ENCODE measurements at regions not wholly inside any gene's neighbourhood (a gene's known extent, or its start where the extent isn't known, plus 50 kb on each side); places are given as distances from the start of the nearest gene placed in this dataset.

DNA sequence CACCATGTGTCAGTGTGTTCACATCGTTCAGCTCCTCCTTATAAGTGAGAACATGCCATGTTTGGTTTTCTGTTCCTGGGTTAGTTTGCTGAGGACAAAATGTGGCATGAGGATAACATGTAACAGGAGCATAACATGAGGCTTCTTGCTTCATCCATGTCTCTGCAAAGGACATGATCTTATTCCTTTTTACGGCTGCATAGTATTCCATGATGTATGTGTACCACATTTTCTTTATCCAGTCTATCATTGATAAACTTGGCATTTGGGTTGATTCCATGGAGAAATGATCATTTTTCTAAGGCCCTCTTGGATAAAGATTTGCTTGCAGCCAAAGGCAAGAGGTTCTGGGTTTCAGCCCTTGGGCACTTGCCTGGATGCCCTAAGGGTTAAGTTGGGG is 128.5 kb upstream of the ZEB1 start:
- TF ChIP-seq, protein P1, sequence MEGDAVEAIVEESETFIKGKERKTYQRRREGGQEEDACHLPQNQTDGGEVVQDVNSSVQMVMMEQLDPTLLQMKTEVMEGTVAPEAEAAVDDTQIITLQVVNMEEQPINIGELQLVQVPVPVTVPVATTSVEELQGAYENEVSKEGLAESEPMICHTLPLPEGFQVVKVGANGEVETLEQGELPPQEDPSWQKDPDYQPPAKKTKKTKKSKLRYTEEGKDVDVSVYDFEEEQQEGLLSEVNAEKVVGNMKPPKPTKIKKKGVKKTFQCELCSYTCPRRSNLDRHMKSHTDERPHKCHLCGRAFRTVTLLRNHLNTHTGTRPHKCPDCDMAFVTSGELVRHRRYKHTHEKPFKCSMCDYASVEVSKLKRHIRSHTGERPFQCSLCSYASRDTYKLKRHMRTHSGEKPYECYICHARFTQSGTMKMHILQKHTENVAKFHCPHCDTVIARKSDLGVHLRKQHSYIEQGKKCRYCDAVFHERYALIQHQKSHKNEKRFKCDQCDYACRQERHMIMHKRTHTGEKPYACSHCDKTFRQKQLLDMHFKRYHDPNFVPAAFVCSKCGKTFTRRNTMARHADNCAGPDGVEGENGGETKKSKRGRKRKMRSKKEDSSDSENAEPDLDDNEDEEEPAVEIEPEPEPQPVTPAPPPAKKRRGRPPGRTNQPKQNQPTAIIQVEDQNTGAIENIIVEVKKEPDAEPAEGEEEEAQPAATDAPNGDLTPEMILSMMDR (IDR thresholded peaks at IDR 0.05; ENCODE audit: extremely low read depth in 1 of 2, insufficient read depth in 1 of 2, low read depth in 1 of 2, low read length in 2 of 2): no peak
- TF ChIP-seq POLR2AphosphoS5 (IDR thresholded peaks at IDR 0.05; ENCODE audit: insufficient read depth, low read depth, low read length): no peak
